HCT116 (cell line): ENCODE measurements at regions not wholly inside any gene's neighbourhood (a gene's known extent, or its start where the extent isn't known, plus 50 kb on each side); places are given as distances from the start of the nearest gene placed in this dataset.

Source experiments
- ATAC-seq: fragments of 200-7000 bp; cut with Tn5 transposase; 2 replicates; pipeline ENCODE4 v1.9.1; 2020; ENCODE audit warnings: mild to moderate bottlenecking, moderate library complexity
- BruUV-seq: library from RNA; stranded (reverse); fragments of 400-500 nt; replicated peaks from 2 replicates; lab custom pipeline; 2021; lab: Mats Ljungman, UMichigan
- CTCF ChIA-PET: fragments of 300-600 bp; sonication (Branson Sonifier 250); formaldehyde crosslinking; loops from one replicate; lab custom pipeline; 2021; ENCODE audit warnings: antibody characterized with exemption; lab: Charles Lee
- POLR2A ChIA-PET: fragments of 300-600, 350-600 bp; sonication (Branson Sonifier 250); formaldehyde crosslinking; loops from one replicate; lab custom pipeline; 2021; ENCODE audit warnings: antibody characterized with exemption; lab: Charles Lee
- RAD21 ChIA-PET, 2 experiments: fragments of 300-600 bp; sonication (Branson Sonifier 250); formaldehyde crosslinking; loops; one replicate each; lab custom pipeline; 2023; ENCODE audit warnings: low total read pairs in 2 of 2; ENCODE audit not compliant: uncharacterized antibody in 2 of 2, unreplicated experiment in 2 of 2, low non-redundant PET in 1 of 2; lab: Charles Lee
- DNase-seq: peaks from one replicate; pipeline ENCODE4 v3.0.0-alpha.2; 2010; ENCODE audit warnings: low read depth, low spot score
- H2AFZ ChIP-seq: fragments of 200-600 bp; shearing (Covaris generic), sonication (generic); 2 replicates; pipeline ENCODE4 v1.6.1; 2017; ENCODE audit warnings: low read depth, mixed run types, mixed read lengths, antibody characterized with exemption, low read length; ENCODE audit not compliant: poor library complexity, severe bottlenecking
- H3K27ac ChIP-seq: 2 replicates; pipeline ENCODE4 v1.5.1; 2012; ENCODE audit warnings: low read depth, low read length
- H3K27me3 ChIP-seq: fragments of 200-600 bp; sonication (generic); 2 replicates; pipeline ENCODE4 v1.6.1; 2016; ENCODE audit warnings: mixed run types, low read length, mixed read lengths; ENCODE audit not compliant: insufficient read depth
- H3K36me3 ChIP-seq, 2 experiments: fragments of 200-500 bp in 1 of 2; fragments of 200-600 bp in 1 of 2; sonication (Bioruptor generic) in 1 of 2; sonication (generic) in 1 of 2; 2 replicates each; pipeline versions ENCODE4 v1.5.1 to v1.6.1; 2014 to 2016; ENCODE audit warnings: low read length in 2 of 2, inconsistent platforms in 1 of 2, mixed read lengths in 1 of 2, mixed run types in 1 of 2; ENCODE audit not compliant: insufficient read depth in 2 of 2, control insufficient read depth in 1 of 2
- H3K4me1 ChIP-seq, 2 experiments: fragments of 200-600 bp in 1 of 2; sonication (generic) in 1 of 2; 2 replicates each; pipeline versions ENCODE4 v1.5.1 to v1.6.1; 2012 to 2017; ENCODE audit warnings: low read length in 2 of 2, inconsistent platforms in 1 of 2, mild to moderate bottlenecking in 1 of 2, mixed read lengths in 1 of 2, mixed run types in 1 of 2, moderate library complexity in 1 of 2; ENCODE audit not compliant: insufficient read depth in 2 of 2, control insufficient read depth in 1 of 2
- H3K4me2 ChIP-seq: fragments of 200-600 bp; sonication (generic); 2 replicates; pipeline ENCODE4 v1.6.1; 2017; ENCODE audit warnings: mixed run types, low read length, mixed read lengths
- H3K4me3 ChIP-seq, 2 experiments: fragments of 200-600 bp in 1 of 2; sonication (generic) in 1 of 2; replicated peaks in 1 of 2; 2 replicates each; pipeline ENCODE4 v1.5.1; 2011 to 2016; ENCODE audit warnings: low read length in 2 of 2, control low read depth in 1 of 2, low read depth in 1 of 2, mild to moderate bottlenecking in 1 of 2, mixed read lengths in 1 of 2, mixed run types in 1 of 2
- H3K79me2 ChIP-seq: fragments of 200-600 bp; sonication (generic); 2 replicates; pipeline ENCODE4 v1.6.1; 2017; ENCODE audit warnings: mild to moderate bottlenecking, mixed run types, low read length, moderate library complexity, mixed read lengths; ENCODE audit not compliant: insufficient read depth
- H3K9ac ChIP-seq: fragments of 200-600 bp; sonication (generic); 2 replicates; pipeline ENCODE4 v1.6.1; 2016; ENCODE audit warnings: low read length, mixed read lengths
- H3K9me2 ChIP-seq: fragments of 200-600 bp; sonication (generic), shearing (Covaris generic); 2 replicates; pipeline ENCODE4 v1.6.1; 2017; ENCODE audit warnings: mixed run types, mild to moderate bottlenecking, moderate library complexity; ENCODE audit not compliant: insufficient read depth
- H3K9me3 ChIP-seq, 2 experiments: fragments of 200-500 bp in 1 of 2; fragments of 200-600 bp in 1 of 2; sonication (Bioruptor generic) in 1 of 2; sonication (generic) in 1 of 2; 2 replicates each; pipeline ENCODE4 v1.6.1; 2014 to 2017; ENCODE audit warnings: low read length in 2 of 2, mixed read lengths in 2 of 2, inconsistent platforms in 1 of 2, low read depth in 1 of 2, mild to moderate bottlenecking in 1 of 2, mixed run types in 1 of 2, moderate library complexity in 1 of 2; ENCODE audit not compliant: control insufficient read depth in 1 of 2, insufficient read depth in 1 of 2
- H4K20me1 ChIP-seq: fragments of 200-600 bp; sonication (generic), shearing (Covaris generic); 2 replicates; pipeline ENCODE4 v1.6.1; 2017; ENCODE audit warnings: mixed run types, mild to moderate bottlenecking, moderate library complexity; ENCODE audit not compliant: insufficient read depth
- ATF3 ChIP-seq: IDR thresholded peaks from 2 replicates; pipeline ENCODE4 v1.6.1; 2012
- CEBPB ChIP-seq: IDR thresholded peaks from 2 replicates; pipeline ENCODE4 v1.6.1; 2012; ENCODE audit warnings: low read depth
- EGR1 ChIP-seq: IDR thresholded peaks from 2 replicates; pipeline ENCODE4 v1.6.1; 2012; ENCODE audit warnings: low read depth
- ELF1 ChIP-seq: IDR thresholded peaks from 2 replicates; pipeline ENCODE4 v1.6.1; 2012; ENCODE audit warnings: low read depth, borderline replicate concordance
- FOSL1 ChIP-seq: IDR thresholded peaks from 2 replicates; pipeline ENCODE4 v1.6.1; 2012; ENCODE audit warnings: low read depth
- JUND ChIP-seq: IDR thresholded peaks from 2 replicates; pipeline ENCODE4 v1.6.1; 2012
- POLR2AphosphoS5 ChIP-seq: IDR thresholded peaks from 2 replicates; pipeline ENCODE4 v1.6.1; 2011; ENCODE audit warnings: mild to moderate bottlenecking, low read depth, low read length, moderate library complexity
- RAD21 ChIP-seq: IDR thresholded peaks from 2 replicates; pipeline ENCODE4 v1.6.1; 2012; ENCODE audit warnings: low read depth, mild to moderate bottlenecking
- REST ChIP-seq: IDR thresholded peaks from 2 replicates; pipeline ENCODE4 v1.6.1; 2012; ENCODE audit warnings: low read depth
- SP1 ChIP-seq: IDR thresholded peaks from 2 replicates; pipeline ENCODE4 v1.6.1; 2012; ENCODE audit warnings: low read depth
- SRF ChIP-seq: IDR thresholded peaks from 2 replicates; pipeline ENCODE4 v1.6.1; 2012; ENCODE audit warnings: low read depth
- TCF7L2 ChIP-seq: IDR thresholded peaks from 2 replicates; pipeline ENCODE4 v1.7.0; 2011; ENCODE audit warnings: borderline replicate concordance, inconsistent platforms; ENCODE audit not compliant: insufficient read depth, insufficient read length; ENCODE audit errors: extremely low read depth
- YY1 ChIP-seq: IDR thresholded peaks from 2 replicates; pipeline ENCODE4 v1.6.1; 2011; ENCODE audit warnings: low read length, low read depth, moderate library complexity, mild to moderate bottlenecking; ENCODE audit not compliant: insufficient replicate concordance; ENCODE audit errors: extremely low read depth
- ZFX ChIP-seq: fragments of 450-650 bp; IDR thresholded peaks from 2 replicates; pipeline ENCODE4 v1.6.1; 2017
- intact Hi-C: fragments of 100-400 bp; cut with micrococcal nuclease; formaldehyde crosslinking; loops from 2 replicates; pipeline ENCODE4 v1.10.0; 2022
- TF ChIP-seq, protein P1 (sequence below): IDR thresholded peaks from 2 replicates; pipeline ENCODE4 v1.6.1; 2011; ENCODE audit warnings: mild to moderate bottlenecking, low read length, moderate library complexity; ENCODE audit not compliant: insufficient replicate concordance; ENCODE audit errors: extremely low read depth

DNA sequence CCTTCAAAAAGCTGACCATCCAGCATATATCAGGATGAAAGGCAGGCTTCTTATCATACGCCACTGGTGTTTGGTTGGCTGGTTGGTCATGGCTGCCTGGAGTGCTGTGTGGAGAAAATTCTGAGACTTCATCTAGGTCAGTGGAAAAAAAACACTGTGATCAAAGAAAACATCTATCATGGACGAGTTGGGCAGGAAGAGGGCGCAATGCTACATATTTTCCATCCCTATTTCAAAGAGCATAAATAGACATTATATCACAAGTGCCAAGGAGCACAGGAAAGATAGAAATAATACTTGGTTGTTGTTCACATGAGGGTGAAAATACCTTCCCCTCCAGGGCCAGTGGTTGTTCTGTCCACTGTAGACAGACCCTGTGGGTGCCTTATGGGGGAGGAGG, 128.4 kb upstream of the PLPP4 start:
- no peaks in the 10 kb centered on the region for H4K20me1 ChIP-seq
- H3K36me3 ChIP-seq = no peaks in the 10 kb centered on the region
- no TSS peak for BruUV-seq
- no peak overlapping the region for H2AFZ ChIP-seq
- no peak overlapping the region for H3K4me2 ChIP-seq
- no peak for TF ChIP-seq CEBPB
- no peak for TF ChIP-seq ATF3
- TF ChIP-seq ZFX = no peak
- TF ChIP-seq SP1 = no peak
- TF ChIP-seq FOSL1 = no peak
- TF ChIP-seq SRF = no peak
- TF ChIP-seq, protein P1, sequence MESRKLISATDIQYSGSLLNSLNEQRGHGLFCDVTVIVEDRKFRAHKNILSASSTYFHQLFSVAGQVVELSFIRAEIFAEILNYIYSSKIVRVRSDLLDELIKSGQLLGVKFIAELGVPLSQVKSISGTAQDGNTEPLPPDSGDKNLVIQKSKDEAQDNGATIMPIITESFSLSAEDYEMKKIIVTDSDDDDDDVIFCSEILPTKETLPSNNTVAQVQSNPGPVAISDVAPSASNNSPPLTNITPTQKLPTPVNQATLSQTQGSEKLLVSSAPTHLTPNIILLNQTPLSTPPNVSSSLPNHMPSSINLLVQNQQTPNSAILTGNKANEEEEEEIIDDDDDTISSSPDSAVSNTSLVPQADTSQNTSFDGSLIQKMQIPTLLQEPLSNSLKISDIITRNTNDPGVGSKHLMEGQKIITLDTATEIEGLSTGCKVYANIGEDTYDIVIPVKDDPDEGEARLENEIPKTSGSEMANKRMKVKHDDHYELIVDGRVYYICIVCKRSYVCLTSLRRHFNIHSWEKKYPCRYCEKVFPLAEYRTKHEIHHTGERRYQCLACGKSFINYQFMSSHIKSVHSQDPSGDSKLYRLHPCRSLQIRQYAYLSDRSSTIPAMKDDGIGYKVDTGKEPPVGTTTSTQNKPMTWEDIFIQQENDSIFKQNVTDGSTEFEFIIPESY = no peak
- TF ChIP-seq YY1 = no peak
- no peak for TF ChIP-seq TCF7L2
- TF ChIP-seq EGR1 = no peak
- TF ChIP-seq ELF1 = no peak
- TF ChIP-seq POLR2AphosphoS5 = no peak
- TF ChIP-seq RAD21 = no peak
- TF ChIP-seq JUND = no peak
- no peak for TF ChIP-seq REST
- H3K27ac ChIP-seq = no peak overlapping the region
- no peak for ATAC-seq
- CTCF ChIA-PET = interaction anchor here (1.0 kb wide), 1 partner anchor 8 kb away, joined by 3 read pairs; no protein-coding TSS in a partner anchor
- H3K9me3 ChIP-seq = no peaks in the 10 kb centered on the region
- H3K27me3 ChIP-seq = peaks cover 29% of the 10 kb centered on the region
- no peak overlapping the region for H3K4me3 ChIP-seq
- H3K79me2 ChIP-seq = no peaks in the 10 kb centered on the region
- no peaks in the 10 kb centered on the region for H3K4me1 ChIP-seq
- POLR2A ChIA-PET = no interaction called here
- no peak for DNase-seq
- H3K9me2 ChIP-seq = no peaks in the 10 kb centered on the region
- RAD21 ChIA-PET = no interaction called here
- intact Hi-C loops = no loop called here
- H3K9ac ChIP-seq = no peak overlapping the region
